ENCODE measurements at regions not wholly inside any gene's neighbourhood (a gene's known extent, or its start where the extent isn't known, plus 50 kb on each side); places are given as distances from the start of the nearest gene placed in this dataset.
"Not testable (repeated sequence)": the region's sequence is repeated elsewhere in the genome, so short reads cannot be mapped to it uniquely, and the experiment has no call there.

GRCh38 chr11:90330632-90331031 lies 107.8 kb upstream of the CHORDC1 start:
- no peak for ATAC-seq
- intact Hi-C loops (cut with DNase I), result no loop called here
- DNase-seq, result no peak

GRCh38 chr11:90329043-90329442 lies 106.2 kb upstream of the CHORDC1 start:
- no peak for DNase-seq
- ATAC-seq, result no peak
- intact Hi-C loops (cut with DNase I), result no loop called here

- no peak for DNase-seq
- intact Hi-C loops (cut with DNase I), result no loop called here
- no peak for ATAC-seq
Observed at GRCh38 chr11:90326647-90327046, 103.8 kb upstream of the CHORDC1 start.

- DNase-seq, result no peak
- intact Hi-C loops (cut with DNase I), result no loop called here
- no peak for ATAC-seq
Observed at GRCh38 chr11:90323289-90323688, 100.4 kb upstream of the CHORDC1 start.

- no peak for ATAC-seq
- DNase-seq, result no peak
- intact Hi-C loops (cut with DNase I), result no loop called here
Observed at GRCh38 chr11:90321018-90321417, 98.2 kb upstream of the CHORDC1 start.

- intact Hi-C loops (cut with DNase I), result no loop called here
- no peak for DNase-seq
- ATAC-seq, result no peak
Observed at GRCh38 chr11:90318651-90319050, 95.8 kb upstream of the CHORDC1 start.

- DNase-seq (no peak), ATAC-seq (no peak)
- intact Hi-C loops (cut with DNase I), result no loop called here
Observed at GRCh38 chr11:90310210-90310609, 87.4 kb upstream of the CHORDC1 start.

GRCh38 chr11:90309693-90310092 lies 86.8 kb upstream of the CHORDC1 start:
- intact Hi-C loops (cut with DNase I), result no loop called here
- ATAC-seq, result no peak

GRCh38 chr11:90294526-90294925 lies 71.7 kb upstream of the CHORDC1 start:
- DNase-seq (no peak), ATAC-seq (no peak)
- intact Hi-C loops (cut with DNase I), result no loop called here

More at GRCh38 chr11:90309693-90310092, 86.8 kb upstream of the CHORDC1 start:
- DNase-seq, result no peak

- no peak for DNase-seq
- intact Hi-C loops (cut with DNase I), result no loop called here
- ATAC-seq, result no peak
Observed at GRCh38 chr11:90294091-90294490, 71.2 kb upstream of the CHORDC1 start.

GRCh38 chr11:90288212-90288821 lies 65.5 kb upstream of the CHORDC1 start:
- DNase-seq, result no peak
- no peak for ATAC-seq
- intact Hi-C loops (cut with DNase I), result loop anchor here (2.0 to 10.0 kb wide), 2 partner anchors 170 to 176 kb away; no protein-coding TSS in a partner anchor

- DNase-seq, result no peak
- intact Hi-C loops (cut with DNase I), result loop anchor here in 1 of 2 donors (10.0 kb wide), 1 partner anchor 178 kb away; no protein-coding TSS in a partner anchor
- no peak for ATAC-seq
Observed at GRCh38 chr11:90286640-90287039, 63.8 kb upstream of the CHORDC1 start.

GRCh38 chr11:90284171-90284570 lies 61.3 kb upstream of the CHORDC1 start:
- no peak for ATAC-seq
- intact Hi-C loops (cut with DNase I), result loop anchor here in 1 of 2 donors (10.0 kb wide), 1 partner anchor 181 kb away; no protein-coding TSS in a partner anchor
- DNase-seq, result no peak

GRCh38 chr11:90282551-90283071 lies 59.8 kb upstream of the CHORDC1 start:
- intact Hi-C loops (cut with DNase I), result loop anchor here in 1 of 2 donors (10.0 kb wide), 1 partner anchor 182 kb away; no protein-coding TSS in a partner anchor
- ATAC-seq, DNase-seq: not testable (repeated sequence)

GRCh38 chr11:90274362-90274761 lies 51.5 kb upstream of the CHORDC1 start:
- intact Hi-C loops (cut with DNase I), result no loop called here
- DNase-seq (no peak), ATAC-seq (no peak)

Small RNA genes in the stretch of these regions (microRNA-seq; reads per million reads assigned to microRNA genes)
- gene MIR1261 (0 reads per million in 2 donors), gene MIR4490 (0 reads per million in 2 donors)

Data from left cardiac atrium (tissue), 4 donors.